ENCODE measurements at regions not wholly inside any gene's neighbourhood (a gene's known extent, or its start where the extent isn't known, plus 50 kb on each side); places are given as distances from the start of the nearest gene placed in this dataset.
"Not testable (repeated sequence)": the region's sequence is repeated elsewhere in the genome, so short reads cannot be mapped to it uniquely, and the experiment has no call there.

DNA sequence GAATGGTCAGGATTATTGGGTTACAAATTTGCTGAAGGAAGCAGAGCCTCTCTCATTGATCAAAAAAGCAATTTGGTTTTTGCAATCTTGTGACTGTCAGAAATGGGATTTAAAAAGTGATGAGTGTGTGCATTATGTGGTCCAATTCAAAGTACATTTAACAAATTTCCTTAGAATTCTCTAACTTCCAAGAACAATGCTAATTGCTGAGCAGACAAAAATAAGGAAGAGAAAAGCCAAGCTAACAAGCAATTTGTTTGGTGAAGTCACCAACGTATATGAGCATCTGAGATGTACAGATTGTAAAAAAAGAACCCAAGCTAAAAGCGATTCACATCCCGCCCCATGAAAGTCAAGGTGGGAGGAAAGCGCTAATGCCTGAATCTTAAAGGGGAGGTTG is 1643.9 kb downstream of the CDH8 start:
- no peaks in the 10 kb centered on the region for H3K36me3 ChIP-seq
- in situ Hi-C loops (cut with MboI; ENCODE audit: low pct_ligation_motif_present in 1 of 4, low pct_unique_long_range_greater_than_20kb in 1 of 4, low sequenced_read_pairs in 3 of 4) (no loop called here), intact Hi-C loops (cut with DNase I; ENCODE audit: low total_unique reads) (no loop called here)
- no peaks in the 10 kb centered on the region for H3K4me1 ChIP-seq
- H3K9me3 ChIP-seq = peaks cover 0 to 5% of the 10 kb centered on the region in 2 donors
- H3K27ac ChIP-seq = no peak overlapping the region
- no peak for TF ChIP-seq POLR2A (IDR thresholded peaks at IDR 0.05)
- TF ChIP-seq, protein P1, sequence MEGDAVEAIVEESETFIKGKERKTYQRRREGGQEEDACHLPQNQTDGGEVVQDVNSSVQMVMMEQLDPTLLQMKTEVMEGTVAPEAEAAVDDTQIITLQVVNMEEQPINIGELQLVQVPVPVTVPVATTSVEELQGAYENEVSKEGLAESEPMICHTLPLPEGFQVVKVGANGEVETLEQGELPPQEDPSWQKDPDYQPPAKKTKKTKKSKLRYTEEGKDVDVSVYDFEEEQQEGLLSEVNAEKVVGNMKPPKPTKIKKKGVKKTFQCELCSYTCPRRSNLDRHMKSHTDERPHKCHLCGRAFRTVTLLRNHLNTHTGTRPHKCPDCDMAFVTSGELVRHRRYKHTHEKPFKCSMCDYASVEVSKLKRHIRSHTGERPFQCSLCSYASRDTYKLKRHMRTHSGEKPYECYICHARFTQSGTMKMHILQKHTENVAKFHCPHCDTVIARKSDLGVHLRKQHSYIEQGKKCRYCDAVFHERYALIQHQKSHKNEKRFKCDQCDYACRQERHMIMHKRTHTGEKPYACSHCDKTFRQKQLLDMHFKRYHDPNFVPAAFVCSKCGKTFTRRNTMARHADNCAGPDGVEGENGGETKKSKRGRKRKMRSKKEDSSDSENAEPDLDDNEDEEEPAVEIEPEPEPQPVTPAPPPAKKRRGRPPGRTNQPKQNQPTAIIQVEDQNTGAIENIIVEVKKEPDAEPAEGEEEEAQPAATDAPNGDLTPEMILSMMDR (IDR thresholded peaks at IDR 0.05) = no peak
- no peak for TF ChIP-seq EP300 (IDR thresholded peaks at IDR 0.05; ENCODE audit: low read depth)
- no peak for TF ChIP-seq POLR2AphosphoS5 (IDR thresholded peaks at IDR 0.05)
- DNase-seq = no peak
- H3K27me3 ChIP-seq = no peaks in the 10 kb centered on the region
- no peak overlapping the region for H3K4me3 ChIP-seq
- WGBS, 2 donors (ENCODE audit: low coverage in 1 of 2) = 67 to 80% methylated on average over 4 of the region's 4 CpGs

GRCh38 chr16:60371591-60371990 is 1637.5 kb upstream of the GOT2 start:
- WGBS, 2 donors (ENCODE audit: low coverage in 1 of 2) = 64 to 65% methylated on average over 2 of the region's 2 CpGs
- in situ Hi-C loops (cut with MboI; ENCODE audit: low pct_ligation_motif_present in 1 of 4, low pct_unique_long_range_greater_than_20kb in 1 of 4, low sequenced_read_pairs in 3 of 4) = no loop called here

DNA sequence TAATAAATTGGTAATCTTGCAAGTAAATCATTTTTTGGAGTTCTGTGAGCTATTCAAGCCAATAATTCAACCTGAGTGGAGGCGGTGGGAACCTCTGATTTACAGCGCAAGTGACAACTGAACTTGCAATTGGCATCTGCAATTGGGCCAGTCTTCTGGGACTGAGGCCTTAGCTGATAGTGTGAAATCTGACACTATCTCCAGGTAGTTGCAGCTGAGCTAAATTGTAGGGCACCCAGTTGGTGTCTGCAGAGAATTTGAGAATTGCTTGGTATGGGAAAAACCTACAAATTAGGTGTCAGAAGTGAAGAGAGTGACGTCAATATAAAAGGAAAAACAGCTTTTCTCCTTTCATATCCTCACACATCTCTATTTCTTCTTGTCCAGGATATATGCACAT is 1633.6 kb upstream of the GOT2 start:
- TF ChIP-seq EP300 (IDR thresholded peaks at IDR 0.05; ENCODE audit: low read depth) (no peak), POLR2A (IDR thresholded peaks at IDR 0.05) (no peak), POLR2AphosphoS5 (IDR thresholded peaks at IDR 0.05) (no peak)
- TF ChIP-seq, protein P1 (IDR thresholded peaks at IDR 0.05) = no peak
- Histone ChIP-seq H3K36me3 (no peaks in the 10 kb centered on the region), H3K4me1 (no peaks in the 10 kb centered on the region), H3K9me3 (no peaks in the 10 kb centered on the region), H3K27me3 (no peaks in the 10 kb centered on the region), H3K27ac (no peak overlapping the region), H3K4me3 (no peak overlapping the region)
- intact Hi-C loops (cut with DNase I; ENCODE audit: low total_unique reads) = no loop called here
- in situ Hi-C loops (cut with MboI; ENCODE audit: low pct_ligation_motif_present in 1 of 4, low pct_unique_long_range_greater_than_20kb in 1 of 4, low sequenced_read_pairs in 3 of 4) = no loop called here
- 43 to 76% methylated on average over 1 to 3 of the region's 3 CpGs for WGBS, 2 donors (ENCODE audit: low coverage in 1 of 2)
- DNase-seq = no peak

More at GRCh38 chr16:60371591-60371990, 1637.5 kb upstream of the GOT2 start:
- Histone ChIP-seq H3K27ac (no peak overlapping the region), H3K4me3 (no peak overlapping the region), H3K4me1 (no peaks in the 10 kb centered on the region), H3K9me3 (no peaks in the 10 kb centered on the region), H3K27me3 (no peaks in the 10 kb centered on the region), H3K36me3 (no peaks in the 10 kb centered on the region)
- TF ChIP-seq POLR2AphosphoS5 (IDR thresholded peaks at IDR 0.05) (no peak), EP300 (IDR thresholded peaks at IDR 0.05; ENCODE audit: low read depth) (no peak), POLR2A (IDR thresholded peaks at IDR 0.05) (no peak)
- TF ChIP-seq, protein P1 (IDR thresholded peaks at IDR 0.05) = no peak
- no peak for DNase-seq
- intact Hi-C loops (cut with DNase I; ENCODE audit: low total_unique reads) = no loop called here

- WGBS, 2 donors (ENCODE audit: low coverage in 1 of 2) = 80 to 84% methylated on average over 6 of the region's 6 CpGs
- no peak for TF ChIP-seq POLR2A (IDR thresholded peaks at IDR 0.05)
- no peak for TF ChIP-seq EP300 (IDR thresholded peaks at IDR 0.05; ENCODE audit: low read depth)
- TF ChIP-seq POLR2AphosphoS5 (IDR thresholded peaks at IDR 0.05) = no peak
Measured at GRCh38 chr16:60363566-60363965, 1629.5 kb upstream of the GOT2 start.

DNA sequence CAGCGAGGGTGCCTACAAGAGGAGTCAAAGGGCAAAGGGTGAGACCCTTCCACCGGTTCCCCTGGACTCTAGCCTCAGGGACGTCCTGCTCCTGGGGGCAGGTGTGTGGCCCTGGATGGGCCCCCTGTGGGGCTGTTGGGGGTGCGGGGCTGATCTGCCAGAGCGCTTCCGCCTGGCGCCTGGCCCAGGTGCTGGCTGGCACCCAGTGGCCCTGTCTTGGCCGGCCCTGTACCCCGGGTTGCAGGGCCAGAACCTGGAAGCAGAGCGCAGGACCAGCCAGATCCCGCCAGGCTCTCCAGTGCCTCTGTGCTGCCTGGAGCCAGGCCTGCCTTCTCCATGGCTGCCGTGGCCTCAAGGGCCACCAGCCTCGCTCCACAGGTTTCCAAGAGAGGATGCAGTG is 1625.8 kb upstream of the GOT2 start:
- in situ Hi-C loops (cut with MboI; ENCODE audit: low pct_ligation_motif_present in 1 of 4, low pct_unique_long_range_greater_than_20kb in 1 of 4, low sequenced_read_pairs in 3 of 4); H3K4me1 ChIP-seq; DNase-seq; H3K36me3 ChIP-seq; H3K9me3 ChIP-seq; H3K27me3 ChIP-seq; H3K27ac ChIP-seq; H3K4me3 ChIP-seq; intact Hi-C loops (cut with DNase I; ENCODE audit: low total_unique reads): not testable (repeated sequence)
- 85% methylated on average over 5 of the region's 13 CpGs; no CpG with 5 or more reads in 1 of the 2 donors for WGBS, 2 donors (ENCODE audit: low coverage in 1 of 2)

More at GRCh38 chr16:60363566-60363965, 1629.5 kb upstream of the GOT2 start:
- in situ Hi-C loops (cut with MboI; ENCODE audit: low pct_ligation_motif_present in 1 of 4, low pct_unique_long_range_greater_than_20kb in 1 of 4, low sequenced_read_pairs in 3 of 4) (no loop called here), intact Hi-C loops (cut with DNase I; ENCODE audit: low total_unique reads) (no loop called here)
- no peaks in the 10 kb centered on the region for H3K4me1 ChIP-seq
- H3K36me3 ChIP-seq = no peaks in the 10 kb centered on the region
- H3K4me3 ChIP-seq = no peak overlapping the region
- H3K9me3 ChIP-seq = no peaks in the 10 kb centered on the region
- no peak overlapping the region for H3K27ac ChIP-seq
- H3K27me3 ChIP-seq = no peaks in the 10 kb centered on the region
- no peak for DNase-seq

DNA sequence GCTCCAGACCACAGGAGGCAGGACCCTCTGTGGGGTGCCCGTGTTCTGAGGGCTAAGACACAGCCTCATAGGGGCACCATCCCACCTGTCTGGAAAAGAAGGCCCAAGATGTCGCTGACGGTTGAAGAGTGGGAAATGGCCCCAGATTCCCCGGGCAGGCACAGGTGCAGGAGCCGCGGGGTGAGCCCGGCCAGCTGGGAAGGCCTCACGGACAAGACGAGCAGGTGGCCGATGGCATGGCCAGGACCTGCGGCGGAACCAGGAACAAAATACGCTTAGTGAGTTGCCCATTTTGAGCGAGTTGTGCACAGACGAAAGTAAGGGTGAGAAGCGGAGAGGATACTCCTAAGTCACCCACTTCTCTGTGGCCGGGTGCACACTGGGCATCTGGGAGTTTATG is 1625.3 kb upstream of the GOT2 start:
- H3K9me3 ChIP-seq; H3K4me1 ChIP-seq; DNase-seq; intact Hi-C loops (cut with DNase I; ENCODE audit: low total_unique reads); H3K4me3 ChIP-seq; H3K27ac ChIP-seq; H3K36me3 ChIP-seq; H3K27me3 ChIP-seq; in situ Hi-C loops (cut with MboI; ENCODE audit: low pct_ligation_motif_present in 1 of 4, low pct_unique_long_range_greater_than_20kb in 1 of 4, low sequenced_read_pairs in 3 of 4): not testable (repeated sequence)
- WGBS, 2 donors (ENCODE audit: low coverage in 1 of 2) = 93% methylated on average over 16 of the region's 17 CpGs; no CpG with 5 or more reads in 1 of the 2 donors

DNA sequence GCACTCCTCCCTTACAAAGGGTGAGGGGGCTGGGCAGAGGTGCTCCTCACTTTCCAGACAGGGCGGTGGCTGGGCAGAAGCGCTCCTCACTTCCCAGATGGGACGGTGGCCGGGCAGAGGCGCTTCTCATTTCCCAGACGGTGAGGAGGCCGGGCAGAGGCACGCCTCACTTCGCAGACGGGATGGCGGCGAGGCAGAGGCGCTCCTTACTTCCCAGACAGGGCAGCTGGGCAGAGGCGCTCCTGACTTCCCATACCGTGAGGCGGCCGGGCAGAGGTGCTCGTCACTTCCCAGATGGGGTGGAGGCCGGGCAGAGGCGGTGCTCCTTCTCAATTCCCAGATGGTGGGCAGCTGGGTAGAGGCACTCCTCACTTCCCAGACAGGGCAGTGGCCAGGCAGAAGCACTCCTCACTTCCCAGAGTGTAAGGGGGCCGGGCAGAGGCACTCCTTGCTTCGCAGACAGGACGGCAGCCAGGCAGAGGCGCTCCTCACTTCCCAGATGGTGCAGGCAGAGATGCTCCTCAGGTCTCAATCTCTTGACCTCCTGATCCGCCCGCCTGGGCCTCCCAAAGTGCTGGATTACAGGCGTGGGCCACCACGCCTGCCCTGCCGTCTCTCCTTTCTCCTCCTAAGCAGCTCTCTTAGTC is 1623.9 kb upstream of the GOT2 start:
- DNase-seq; H3K4me3 ChIP-seq; H3K36me3 ChIP-seq; in situ Hi-C loops (cut with MboI; ENCODE audit: low pct_ligation_motif_present in 1 of 4, low pct_unique_long_range_greater_than_20kb in 1 of 4, low sequenced_read_pairs in 3 of 4); intact Hi-C loops (cut with DNase I; ENCODE audit: low total_unique reads); H3K27me3 ChIP-seq; H3K4me1 ChIP-seq; H3K27ac ChIP-seq; H3K9me3 ChIP-seq: not testable (repeated sequence)
- 91% methylated on average over 29 of the region's 29 CpGs; no CpG with 5 or more reads in 1 of the 2 donors for WGBS, 2 donors (ENCODE audit: low coverage in 1 of 2)
